HEK293 (cell line): ENCODE measurements at regions not wholly inside any gene's neighbourhood (a gene's known extent, or its start where the extent isn't known, plus 50 kb on each side); places are given as distances from the start of the nearest gene placed in this dataset.

Experiments used
- CTCF ChIA-PET: fragments of 350-600 bp; formaldehyde crosslinking; extraction: SDS; loops from one replicate; lab custom pipeline; 2021; ENCODE audit warnings: antibody characterized with exemption; lab: Yijun Ruan, JAX
- POLR2A ChIA-PET: fragments of 300-600 bp; formaldehyde crosslinking; extraction: SDS; loops from one replicate; lab custom pipeline; 2020; ENCODE audit warnings: antibody characterized with exemption, inconsistent platforms; lab: Yijun Ruan, JAX
- H3K27ac ChIP-seq: fragments of 200-500 bp; sonication (Bioruptor generic); 2 replicates; pipeline ENCODE4 v1.5.1; 2014; ENCODE audit warnings: low read depth, low read length, control low read depth, inconsistent platforms; ENCODE audit errors: extremely low read depth
- H3K36me3 ChIP-seq, 2 experiments: fragments of 200-500 bp in 1 of 2; sonication (Bioruptor generic) in 1 of 2; 1 replicate in 1 of 2; 2 replicates in 1 of 2; pipeline ENCODE4 v1.5.1; 2014 to 2017; ENCODE audit warnings: inconsistent platforms in 2 of 2, low read length in 2 of 2; ENCODE audit not compliant: control insufficient read depth in 2 of 2, insufficient read depth in 1 of 2
- H3K4me1 ChIP-seq: fragments of 200-500 bp; sonication (Bioruptor generic); 2 replicates; pipeline ENCODE4 v1.5.1; 2014; ENCODE audit warnings: mild to moderate bottlenecking, low read length, inconsistent platforms; ENCODE audit not compliant: control insufficient read depth, insufficient read depth
- H3K4me3 ChIP-seq: 2 replicates; pipeline ENCODE4 v1.5.1; 2011; ENCODE audit warnings: low read depth, mild to moderate bottlenecking, control low read depth, low read length, moderate library complexity
- H3K9me3 ChIP-seq: fragments of 200-500 bp; sonication (Bioruptor generic); 2 replicates; pipeline ENCODE4 v1.5.1; 2014; ENCODE audit warnings: low read depth, low read length, inconsistent platforms; ENCODE audit not compliant: control insufficient read depth, insufficient read depth
- BCL11A ChIP-seq: fragments of 450-650 bp; formaldehyde crosslinking; IDR thresholded peaks from 2 replicates; pipeline ENCODE4 v1.5.1; 2016; ENCODE audit warnings: low read depth, missing biosample characterization, missing genetic modification characterization
- BCL6B ChIP-seq: fragments of 450-650 bp; formaldehyde crosslinking; IDR thresholded peaks from 2 replicates; pipeline ENCODE4 v1.5.1; 2017; ENCODE audit warnings: missing biosample characterization, missing genetic modification characterization
- CTCF ChIP-seq: fragments of 450-650 bp; formaldehyde crosslinking; IDR thresholded peaks from 2 replicates; pipeline ENCODE4 v1.5.1; 2016; ENCODE audit warnings: missing biosample characterization, missing genetic modification characterization
- HOXD13 ChIP-seq: sonication (generic); formaldehyde crosslinking; IDR thresholded peaks from 2 replicates; pipeline ENCODE4 v1.8.0; 2022; ENCODE audit warnings: missing genetic modification reagents, borderline replicate concordance
- IKZF3 ChIP-seq: fragments of 450-650 bp; IDR thresholded peaks from 2 replicates; pipeline ENCODE4 v1.5.0; 2018; ENCODE audit warnings: missing biosample characterization, mild to moderate bottlenecking, missing genetic modification characterization, moderate library complexity
- KLF1 ChIP-seq: fragments of 450-650 bp; formaldehyde crosslinking; IDR thresholded peaks from 2 replicates; pipeline ENCODE4 v1.5.1; 2016; ENCODE audit warnings: missing biosample characterization, missing genetic modification characterization
- KLF10 ChIP-seq: fragments of 450-650 bp; IDR thresholded peaks from 2 replicates; pipeline ENCODE4 v1.5.1; 2018; ENCODE audit warnings: missing biosample characterization, mild to moderate bottlenecking, missing genetic modification characterization
- TRIM28 ChIP-seq: IDR thresholded peaks from 2 replicates; pipeline ENCODE4 v1.6.1; 2011; ENCODE audit warnings: low read length, control low read depth, borderline replicate concordance
- WT1 ChIP-seq: fragments of 450-650 bp; formaldehyde crosslinking; IDR thresholded peaks from 2 replicates; pipeline ENCODE4 v1.5.1; 2016; ENCODE audit warnings: missing biosample characterization, missing genetic modification characterization
- ZBTB26 ChIP-seq: fragments of 450-650 bp; formaldehyde crosslinking; optimal IDR thresholded peaks from 2 replicates; pipeline ENCODE3; 2016; ENCODE audit warnings: missing biosample characterization, mild to moderate bottlenecking, missing genetic modification characterization
- ZEB2 ChIP-seq: fragments of 450-650 bp; formaldehyde crosslinking; IDR thresholded peaks from 2 replicates; pipeline ENCODE4 v1.5.1; 2016; ENCODE audit warnings: missing biosample characterization, missing genetic modification characterization
- ZNF10 ChIP-seq: fragments of 450-650 bp; formaldehyde crosslinking; IDR thresholded peaks from 2 replicates; pipeline ENCODE4 v1.5.1; 2017; ENCODE audit warnings: missing biosample characterization, missing genetic modification characterization
- ZNF214 ChIP-seq: fragments of 450-650 bp; formaldehyde crosslinking; IDR thresholded peaks from 2 replicates; pipeline ENCODE4 v1.5.1; 2017; ENCODE audit warnings: missing biosample characterization, mild to moderate bottlenecking, missing genetic modification characterization, borderline replicate concordance
- ZNF248 ChIP-seq: fragments of 450-650 bp; formaldehyde crosslinking; IDR thresholded peaks from 2 replicates; pipeline ENCODE4 v1.5.1; 2017; ENCODE audit warnings: missing biosample characterization, missing genetic modification characterization
- ZNF324 ChIP-seq: fragments of 450-650 bp; formaldehyde crosslinking; IDR thresholded peaks from 2 replicates; pipeline ENCODE4 v1.5.1; 2016; ENCODE audit warnings: missing biosample characterization, missing genetic modification characterization
- ZNF394 ChIP-seq: fragments of 450-650 bp; formaldehyde crosslinking; IDR thresholded peaks from 2 replicates; pipeline ENCODE4 v1.5.1; 2016; ENCODE audit warnings: missing biosample characterization, missing genetic modification characterization, mild to moderate bottlenecking, moderate library complexity, borderline replicate concordance
- ZNF404 ChIP-seq: fragments of 450-650 bp; formaldehyde crosslinking; IDR thresholded peaks from 2 replicates; pipeline ENCODE4 v1.5.1; 2017; ENCODE audit warnings: missing biosample characterization, missing genetic modification characterization
- ZNF473 ChIP-seq: fragments of 450-650 bp; formaldehyde crosslinking; IDR thresholded peaks from 2 replicates; pipeline ENCODE4 v1.5.1; 2017; ENCODE audit warnings: missing biosample characterization, missing genetic modification characterization
- ZNF510 ChIP-seq: fragments of 450-650 bp; formaldehyde crosslinking; IDR thresholded peaks from 2 replicates; pipeline ENCODE4 v1.5.1; 2018; ENCODE audit warnings: mild to moderate bottlenecking, missing genetic modification characterization, missing biosample characterization; ENCODE audit not compliant: insufficient replicate concordance
- ZNF626 ChIP-seq: fragments of 450-650 bp; sonication (Bioruptor Pico); formaldehyde crosslinking; IDR thresholded peaks from 2 replicates; pipeline ENCODE4 v1.5.1; 2018; ENCODE audit warnings: missing biosample characterization, missing genetic modification characterization, inconsistent platforms
- ZNF639 ChIP-seq: fragments of 450-650 bp; formaldehyde crosslinking; IDR thresholded peaks from 2 replicates; pipeline ENCODE4 v1.5.1; 2016; ENCODE audit warnings: missing biosample characterization, missing genetic modification characterization
- ZNF645 ChIP-seq: fragments of 450-650 bp; formaldehyde crosslinking; IDR thresholded peaks from 2 replicates; pipeline ENCODE4; 2016; ENCODE audit warnings: missing biosample characterization, missing genetic modification characterization
- ZNF768 ChIP-seq: fragments of 450-650 bp; formaldehyde crosslinking; IDR thresholded peaks from 2 replicates; pipeline ENCODE4 v1.5.1; 2018; ENCODE audit warnings: missing biosample characterization, mild to moderate bottlenecking, missing genetic modification characterization
- ZNF837 ChIP-seq: fragments of 450-650 bp; formaldehyde crosslinking; IDR thresholded peaks from 2 replicates; pipeline ENCODE4 v1.5.1; 2016; ENCODE audit warnings: missing biosample characterization, missing genetic modification characterization
- ZSCAN18 ChIP-seq: fragments of 450-650 bp; formaldehyde crosslinking; IDR thresholded peaks from 2 replicates; pipeline ENCODE4 v1.5.1; 2016; ENCODE audit warnings: missing biosample characterization, missing genetic modification characterization

- no peak for TF ChIP-seq ZNF645 (tag by site-specific recombination)
- no peak for TF ChIP-seq ZNF626 (tag by site-specific recombination)
- no peak for TF ChIP-seq WT1 (tag by site-specific recombination)
- TF ChIP-seq ZNF510 (tag by site-specific recombination) = no peak
- no peak for TF ChIP-seq ZNF10
- no peak for TF ChIP-seq ZNF214 (tag by site-specific recombination)
- no peak for TF ChIP-seq ZBTB26
- TF ChIP-seq ZNF473 (tag by site-specific recombination) = no peak
- TF ChIP-seq ZNF768 (tag by site-specific recombination) = no peak
- no peak for TF ChIP-seq ZNF404 (tag by site-specific recombination)
- no peak for TF ChIP-seq ZNF639 (tag by site-specific recombination)
- TF ChIP-seq IKZF3 = no peak
- TF ChIP-seq ZNF248 (tag by site-specific recombination) = no peak
- TF ChIP-seq BCL6B (tag by site-specific recombination) = no peak
- no peak for TF ChIP-seq KLF1 (tag by site-specific recombination)
- Histone ChIP-seq H3K4me1 (peaks cover 5% of the 10 kb centered on the region; the same call in 1 of the 2 replicates), H3K4me3 (no peak overlapping the region), H3K36me3 (no peaks in the 10 kb centered on the region), H3K9me3 (no peaks in the 10 kb centered on the region), H3K27ac (no peak overlapping the region)
- ChIA-PET POLR2A (no interaction called here), CTCF (interaction anchor here (0.6 kb wide), 1 partner anchor 461 kb away, joined by 3 read pairs; no protein-coding TSS in a partner anchor)
Measured at GRCh38 chr6:90993770-90994169, 406.9 kb upstream of the MAP3K7 start.

- no peak for TF ChIP-seq ZEB2
- TF ChIP-seq, all 188 proteins: peak for 0
- POLR2A ChIA-PET = no interaction called here
- CTCF ChIA-PET = no interaction called here
- H3K4me3 ChIP-seq = no peak overlapping the region
- no peaks in the 10 kb centered on the region for H3K4me1 ChIP-seq
- no peaks in the 10 kb centered on the region for H3K9me3 ChIP-seq
- no peak overlapping the region for H3K27ac ChIP-seq
- H3K36me3 ChIP-seq = no peaks in the 10 kb centered on the region
Measured at GRCh38 chr6:90989763-90990162, 402.9 kb upstream of the MAP3K7 start.

- Histone ChIP-seq H3K27ac (no peak overlapping the region), H3K4me1 (no peaks in the 10 kb centered on the region), H3K4me3 (no peak overlapping the region), H3K9me3 (no peaks in the 10 kb centered on the region), H3K36me3 (no peaks in the 10 kb centered on the region)
- CTCF ChIA-PET = interaction anchor here (0.6 to 1.3 kb wide), 3 partner anchors 9 to 1742 kb away, joined by 3 to 4 read pairs (median 3); no protein-coding TSS in a partner anchor
- POLR2A ChIA-PET = no interaction called here
- no peak for TF ChIP-seq TRIM28
- no peak for TF ChIP-seq HOXD13 (CRISPR knock-in tag)
- TF ChIP-seq ZNF837 (tag by site-specific recombination) = no peak
- TF ChIP-seq ZNF394 (tag by site-specific recombination) = no peak
- no peak for TF ChIP-seq CTCF
- TF ChIP-seq ZNF324 = no peak
- TF ChIP-seq BCL11A = no peak
- no peak for TF ChIP-seq KLF10 (tag by site-specific recombination)
- no peak for TF ChIP-seq ZSCAN18 (tag by site-specific recombination)
Measured at GRCh38 chr6:90984066-90984465, 397.2 kb upstream of the MAP3K7 start.
